ENCODE measurements at regions not wholly inside any gene's neighbourhood (a gene's known extent, or its start where the extent isn't known, plus 50 kb on each side); places are given as distances from the start of the nearest gene placed in this dataset.

DNA sequence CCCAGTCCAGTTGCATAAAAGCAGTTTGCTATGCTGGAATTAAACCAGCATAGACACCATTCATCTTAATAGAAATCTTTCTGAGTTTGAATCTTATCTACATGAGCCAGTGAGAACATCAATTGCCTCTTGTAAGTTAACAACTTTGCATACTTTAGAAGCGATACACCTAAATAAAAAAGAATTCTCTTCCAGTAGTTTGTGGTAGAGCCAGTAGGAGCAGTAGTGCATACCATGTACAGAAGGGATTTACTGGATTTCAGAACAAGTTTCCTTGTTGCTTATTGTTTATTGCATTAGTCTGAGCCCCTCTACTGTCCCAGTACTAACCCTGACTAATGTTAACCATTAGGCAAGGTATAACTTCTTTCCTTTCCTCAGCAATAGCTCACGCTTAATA is 313.1 kb downstream of the TGFB2 start:
- no peak for DNase-seq
- TF ChIP-seq POLR2A (IDR thresholded peaks at IDR 0.05; ENCODE audit: low read length) (no peak), GATA1 (IDR thresholded peaks at IDR 0.05; ENCODE audit: low read depth, low read length) (no peak)

DNA sequence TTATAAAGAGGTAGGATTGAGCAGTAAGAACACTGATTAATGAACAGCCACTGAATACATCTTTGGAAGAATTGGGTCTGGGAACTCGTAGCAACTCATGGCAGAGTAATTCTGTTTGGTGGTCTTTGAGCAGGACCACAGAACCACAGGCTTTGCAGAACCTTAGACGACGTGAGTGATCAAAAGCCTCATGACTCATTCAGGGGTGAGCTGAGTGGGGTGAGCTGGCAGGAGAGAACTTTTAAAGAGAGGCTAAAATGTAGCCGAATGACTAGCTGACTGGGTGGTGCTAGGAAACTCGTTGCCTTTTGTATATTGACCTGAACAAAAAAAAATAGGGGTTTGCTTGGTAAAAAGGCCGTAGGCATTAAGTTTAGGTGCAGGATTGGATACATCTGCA is 313.8 kb downstream of the TGFB2 start:
- TF ChIP-seq GATA1 (IDR thresholded peaks at IDR 0.05; ENCODE audit: low read depth, low read length) (no peak), POLR2A (IDR thresholded peaks at IDR 0.05; ENCODE audit: low read length) (no peak)
- no peak for DNase-seq

DNA sequence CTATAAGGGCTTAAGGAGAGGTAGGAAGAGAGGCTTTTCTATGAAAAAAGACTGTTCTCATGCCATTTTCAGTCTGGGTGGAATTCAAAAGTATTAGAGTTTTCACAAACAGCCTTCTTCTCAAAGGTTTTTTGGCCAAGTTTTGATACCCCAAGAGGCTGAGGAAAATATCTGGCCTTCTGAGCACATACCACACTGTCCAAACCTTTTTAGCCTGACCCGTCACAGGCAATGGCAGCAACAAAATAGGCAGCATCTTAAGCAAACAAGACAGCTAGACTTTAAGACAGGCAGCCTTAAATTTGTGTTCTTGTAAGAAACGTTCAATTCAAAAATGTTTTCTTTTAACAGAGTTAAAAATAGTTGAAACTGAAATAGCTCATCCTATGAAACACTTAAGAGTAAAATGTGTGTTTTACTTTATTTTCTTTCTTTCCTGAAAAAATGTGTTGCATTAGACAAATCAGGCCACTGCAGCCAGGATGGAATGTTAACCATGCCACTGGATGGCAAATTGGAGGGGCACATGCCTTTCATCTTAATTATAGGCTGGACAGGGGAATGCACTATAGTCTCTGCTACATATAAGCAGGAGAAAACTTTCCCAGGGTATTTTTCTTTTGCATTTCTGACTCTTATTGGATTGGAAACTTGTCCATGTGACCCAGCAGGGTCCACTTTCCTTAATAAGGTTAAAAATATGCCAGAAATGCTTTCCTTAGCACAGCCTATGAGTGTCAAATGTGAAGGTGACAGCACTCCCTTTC is 315.0 kb downstream of the TGFB2 start:
- TF ChIP-seq POLR2A (IDR thresholded peaks at IDR 0.05; ENCODE audit: low read length), result no peak
- DNase-seq, result no peak

DNA sequence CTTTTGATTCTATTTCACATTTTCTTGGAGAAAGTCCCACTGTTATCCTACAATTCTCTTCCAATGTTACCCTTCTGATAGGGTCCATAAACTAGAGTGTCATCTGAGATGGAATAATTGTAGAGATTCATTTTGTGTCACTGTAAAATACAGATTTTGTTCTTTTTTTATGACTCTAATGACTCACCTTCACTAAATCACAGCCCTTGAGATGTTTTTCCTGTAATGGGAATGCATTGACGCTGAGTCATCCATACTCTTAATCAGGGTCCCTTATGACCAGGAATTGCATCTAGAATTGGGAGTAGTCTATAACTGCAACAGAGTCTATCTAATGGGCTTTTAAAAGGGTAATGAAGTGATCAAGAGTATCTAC is 315.5 kb downstream of the TGFB2 start:
- no peak for DNase-seq
- TF ChIP-seq GATA1 (IDR thresholded peaks at IDR 0.05; ENCODE audit: low read depth, low read length), result no peak
- no peak for TF ChIP-seq POLR2A (IDR thresholded peaks at IDR 0.05; ENCODE audit: low read length)

DNA sequence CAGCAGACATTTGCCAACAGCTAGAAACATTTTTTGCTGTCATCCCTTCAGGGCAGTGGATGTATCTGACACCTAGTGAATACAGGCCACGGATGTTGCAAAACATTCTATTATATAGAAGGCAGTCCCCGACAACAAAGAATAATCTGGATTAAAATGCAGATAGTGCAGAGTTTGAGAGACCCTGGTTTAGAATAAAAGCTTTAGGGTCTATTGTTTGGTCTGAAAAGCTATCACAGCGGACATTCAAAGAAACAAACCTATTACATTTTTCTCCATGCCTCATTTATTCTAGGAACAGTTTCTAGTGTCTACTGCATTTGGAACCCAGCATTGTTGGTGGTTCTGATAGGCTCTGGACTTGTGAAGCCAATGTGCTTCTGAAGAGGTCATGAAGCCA is 316.3 kb downstream of the TGFB2 start:
- no peak for DNase-seq
- TF ChIP-seq GATA1 (IDR thresholded peaks at IDR 0.05; ENCODE audit: low read depth, low read length), result no peak

DNA sequence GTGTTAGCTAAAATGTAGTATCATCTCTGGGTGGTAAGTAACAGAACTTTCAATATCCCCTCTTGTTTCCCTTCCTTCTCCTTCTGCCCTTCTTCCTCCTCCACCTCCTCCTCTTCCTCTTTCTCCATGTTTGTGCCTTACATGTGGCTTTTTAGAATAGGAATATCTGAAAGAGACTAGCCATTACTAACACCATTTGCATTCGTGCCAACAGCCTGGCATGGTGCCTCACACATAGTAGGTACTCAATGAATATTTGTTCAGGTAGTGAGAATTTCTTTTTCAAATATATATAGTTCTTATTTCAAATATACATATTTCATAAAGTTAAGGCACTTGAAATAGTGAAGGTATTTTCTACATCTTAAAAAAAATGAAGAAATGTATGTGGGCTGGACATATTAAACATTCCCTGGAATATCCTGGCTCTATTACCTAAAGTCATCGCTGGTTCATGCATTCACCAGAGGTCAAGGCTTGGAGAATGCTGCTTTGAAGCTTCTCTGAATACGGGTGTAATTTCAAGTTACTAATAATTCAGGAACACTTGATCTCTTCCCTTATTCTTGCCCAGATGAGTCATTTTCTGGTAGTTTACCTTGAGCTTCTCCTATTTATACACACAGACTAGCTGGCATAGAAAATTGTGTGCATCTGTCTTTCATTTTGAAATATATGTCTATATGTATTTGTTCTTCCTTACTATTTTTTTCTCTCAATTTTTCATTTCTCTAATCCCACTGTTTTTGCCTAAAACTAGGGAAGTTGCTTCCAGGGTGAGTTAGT is 319.4 kb downstream of the TGFB2 start:
- no peak for TF ChIP-seq POLR2A (IDR thresholded peaks at IDR 0.05; ENCODE audit: low read length)
- no peak for TF ChIP-seq GATA1 (IDR thresholded peaks at IDR 0.05; ENCODE audit: low read depth, low read length)
- no peak for DNase-seq

DNA sequence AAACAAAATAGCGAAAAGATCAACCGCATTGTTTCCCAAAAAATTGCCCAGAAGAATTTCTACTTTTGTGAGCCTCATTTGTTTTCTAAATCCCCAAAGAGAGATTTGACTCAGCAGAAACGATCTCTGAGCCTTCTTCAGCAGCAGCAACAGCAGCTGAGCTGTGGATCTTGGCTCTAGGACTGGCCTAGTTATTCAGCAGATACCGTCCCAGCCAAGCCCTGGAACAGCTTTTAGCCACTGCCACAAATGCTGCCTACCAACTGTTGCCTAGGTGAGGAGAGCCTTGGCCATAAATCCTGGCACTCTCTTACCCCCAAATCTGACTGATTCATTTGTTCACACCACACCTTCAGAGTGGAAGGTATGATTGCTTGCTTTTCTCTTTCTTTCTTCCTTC is 320.1 kb downstream of the TGFB2 start:
- no peak for TF ChIP-seq GATA1 (IDR thresholded peaks at IDR 0.05; ENCODE audit: low read depth, low read length)
- no peak for TF ChIP-seq POLR2A (IDR thresholded peaks at IDR 0.05; ENCODE audit: low read length)

DNA sequence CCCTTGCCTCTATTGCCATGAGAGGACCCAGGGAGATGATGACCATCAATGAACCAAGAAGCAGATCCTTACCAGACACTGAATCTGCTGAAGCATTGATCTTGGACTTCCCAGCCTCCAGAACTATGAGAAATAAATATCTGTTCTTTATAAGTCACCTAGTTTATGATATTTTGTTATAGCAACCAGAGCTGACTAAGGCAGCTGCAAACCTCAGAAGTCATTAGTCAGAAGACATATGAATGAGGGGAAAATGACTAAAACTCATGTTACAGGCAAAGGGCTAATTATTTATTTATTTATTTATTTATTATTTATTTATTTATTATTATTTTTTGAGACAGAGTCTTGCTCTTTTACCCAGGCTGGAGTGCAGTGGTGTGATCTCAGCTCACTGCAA is 321.1 kb downstream of the TGFB2 start:
- TF ChIP-seq GATA1 (IDR thresholded peaks at IDR 0.05; ENCODE audit: low read depth, low read length), result no peak
- TF ChIP-seq POLR2A (IDR thresholded peaks at IDR 0.05; ENCODE audit: low read length), result no peak
- DNase-seq, result no peak

More for the DNA sequence above, 320.1 kb downstream of the TGFB2 start:
- DNase-seq, result no peak

DNA sequence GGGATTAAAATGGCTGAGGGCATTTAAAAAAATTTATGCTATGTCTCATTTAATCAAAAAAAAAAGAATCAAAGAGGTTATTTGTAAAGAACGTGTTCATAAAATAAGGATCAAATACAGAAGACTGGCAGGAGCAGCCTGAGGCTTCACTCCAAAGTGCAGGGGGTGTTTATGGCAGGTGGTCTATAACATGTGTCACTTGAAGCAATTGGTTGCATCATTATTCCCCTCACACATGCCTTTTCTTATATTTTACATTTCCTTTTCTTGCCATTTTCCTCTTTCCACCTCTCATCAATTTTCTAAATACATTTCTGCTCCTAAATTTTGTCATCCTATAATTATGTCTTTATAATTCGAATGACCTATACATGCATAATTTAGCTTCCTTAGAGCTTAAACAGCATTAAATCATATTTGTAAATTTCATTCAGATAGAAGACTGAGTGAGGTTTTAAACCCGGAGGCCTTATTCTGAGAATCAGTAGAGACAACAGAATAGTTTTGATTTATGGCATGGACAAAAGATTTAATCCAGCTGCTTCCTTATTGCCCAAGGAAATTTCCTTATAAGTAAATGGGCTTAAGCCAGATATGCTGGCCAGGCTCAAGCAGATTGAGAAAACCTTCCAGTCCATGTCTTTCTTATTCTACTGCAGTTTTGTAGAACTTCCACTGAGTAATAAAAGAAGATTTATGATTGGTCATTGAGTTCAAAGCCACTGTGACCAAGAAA is 322.8 kb downstream of the TGFB2 start:
- DNase-seq, result no peak
- TF ChIP-seq POLR2A (IDR thresholded peaks at IDR 0.05; ENCODE audit: low read length) (no peak), GATA1 (IDR thresholded peaks at IDR 0.05; ENCODE audit: low read depth, low read length) (no peak)

DNA sequence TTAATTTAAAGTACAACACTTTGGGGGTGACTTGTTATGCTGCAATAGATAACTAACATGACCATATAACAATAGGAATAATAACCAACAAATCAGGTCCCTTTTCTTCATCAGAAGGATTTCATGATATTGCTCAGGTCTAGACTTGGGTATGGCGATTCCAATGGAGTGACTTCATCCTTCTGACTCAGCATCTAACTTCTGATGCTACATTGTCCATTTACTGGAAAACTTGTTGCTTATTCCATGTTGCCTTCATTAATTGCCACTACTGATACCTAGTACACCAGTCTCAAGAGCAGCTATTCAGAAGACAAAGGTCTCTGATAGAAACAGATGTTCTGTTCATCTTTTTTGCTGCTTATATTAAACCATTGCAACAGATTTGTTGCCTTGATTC is 324.3 kb downstream of the TGFB2 start:
- no peak for DNase-seq
- no peak for TF ChIP-seq GATA1 (IDR thresholded peaks at IDR 0.05; ENCODE audit: low read depth, low read length)
- no peak for TF ChIP-seq POLR2A (IDR thresholded peaks at IDR 0.05; ENCODE audit: low read length)

DNA sequence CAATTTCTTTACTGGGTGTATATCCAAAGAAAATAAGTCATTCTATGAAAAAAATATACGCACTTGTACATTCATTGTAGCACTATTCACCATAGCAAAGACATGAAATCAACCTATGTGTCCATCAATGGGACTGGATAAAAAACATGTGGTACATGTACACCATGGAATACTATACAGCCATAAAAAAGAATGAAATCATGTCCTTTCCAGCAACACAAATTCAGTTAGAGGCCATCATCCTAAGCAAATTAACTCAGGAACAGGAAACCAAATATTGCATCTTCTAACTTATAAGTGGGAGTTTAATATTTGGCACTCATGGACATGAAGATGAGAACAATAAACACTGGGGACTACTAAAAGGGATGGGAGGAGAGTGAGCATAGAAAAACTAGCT is 325.7 kb downstream of the TGFB2 start:
- no peak for TF ChIP-seq GATA1 (IDR thresholded peaks at IDR 0.05; ENCODE audit: low read depth, low read length)
- DNase-seq, result no peak

DNA sequence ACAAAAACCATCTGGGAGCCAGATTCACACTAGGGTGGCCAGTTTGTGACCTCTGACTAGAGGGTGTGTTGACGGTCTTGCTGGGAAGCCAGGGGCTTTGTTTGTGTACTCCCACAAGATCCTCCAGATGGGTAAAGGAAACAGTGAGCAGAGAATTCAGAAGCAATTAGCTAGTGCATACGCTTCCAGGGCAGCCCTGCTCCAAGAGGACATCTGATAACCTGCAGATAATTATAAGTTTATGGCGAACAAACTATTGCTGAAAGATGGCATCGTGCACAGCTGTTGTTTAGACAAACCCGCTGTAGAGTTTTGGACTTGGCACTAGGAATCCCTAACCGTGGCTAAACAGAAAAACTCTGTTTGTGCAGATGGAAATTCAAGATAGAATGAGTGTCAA is 326.4 kb downstream of the TGFB2 start:
- DNase-seq, result no peak

DNA sequence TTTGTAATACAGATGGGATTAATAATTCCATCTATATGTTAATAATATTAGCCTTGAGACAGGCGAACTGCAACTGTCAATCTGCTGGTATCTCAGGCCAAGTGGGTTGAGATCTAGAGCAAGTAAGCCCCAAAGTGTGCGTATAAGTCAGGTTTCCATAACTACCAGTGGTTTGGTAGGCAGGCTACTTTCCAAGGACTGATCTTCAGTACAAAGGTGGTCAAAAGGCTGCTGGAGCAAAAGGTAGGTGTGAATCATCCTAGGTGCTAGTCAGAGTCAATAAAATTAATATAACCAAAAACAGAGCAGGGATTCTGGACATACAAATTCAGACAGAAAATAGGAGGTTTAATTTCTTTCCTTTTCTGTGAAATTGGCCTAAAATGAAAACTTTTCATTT is 328.0 kb downstream of the TGFB2 start:
- DNase-seq, result no peak
- TF ChIP-seq POLR2A (IDR thresholded peaks at IDR 0.05; ENCODE audit: low read length) (no peak), GATA1 (IDR thresholded peaks at IDR 0.05; ENCODE audit: low read depth, low read length) (no peak)

More for the DNA sequence above, 326.4 kb downstream of the TGFB2 start:
- no peak for TF ChIP-seq POLR2A (IDR thresholded peaks at IDR 0.05; ENCODE audit: low read length)

DNA sequence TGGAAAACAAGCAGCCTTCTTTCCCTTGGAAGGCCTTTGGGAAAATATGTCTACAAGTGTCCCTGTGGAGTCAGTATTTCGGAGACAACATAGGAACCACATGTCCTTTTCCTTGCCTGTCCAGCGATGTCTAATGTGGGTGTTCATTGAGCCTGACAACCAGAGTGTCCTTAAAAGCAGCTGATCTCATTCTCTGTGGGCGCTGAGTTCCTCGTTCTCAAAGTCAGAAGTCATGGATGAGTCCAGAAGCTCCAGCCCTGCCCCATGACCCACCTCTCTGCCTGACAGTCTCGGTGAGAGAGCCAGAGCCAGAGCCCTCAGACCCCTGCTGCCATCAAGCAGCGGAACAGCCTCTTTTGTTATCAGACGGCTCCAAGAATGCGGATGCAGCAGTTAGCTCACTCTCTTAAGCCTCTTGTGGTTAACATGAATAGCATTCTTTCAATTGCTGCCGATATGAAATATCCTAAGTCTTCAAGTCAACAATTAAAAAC is 329.2 kb downstream of the TGFB2 start:
- no peak for DNase-seq
- TF ChIP-seq POLR2A (IDR thresholded peaks at IDR 0.05; ENCODE audit: low read length) (no peak), GATA1 (IDR thresholded peaks at IDR 0.05; ENCODE audit: low read depth, low read length) (no peak)
